Omental fat pad (tissue), 3 donors: ENCODE measurements at regions not wholly inside any gene's neighbourhood (a gene's known extent, or its start where the extent isn't known, plus 50 kb on each side); places are given as distances from the start of the nearest gene placed in this dataset.

Experiments used
- ATAC-seq: fragments of 150-250 bp; one replicate; pipeline ENCODE4 v1.9.1; 2016; ENCODE audit warnings: mild to moderate bottlenecking, moderate library complexity; ENCODE audit not compliant: low FRiP score
- DNase-seq: peaks from one replicate; pipeline ENCODE4 v3.0.0-alpha.2; 2019; ENCODE audit warnings: low spot score
- CTCF ChIP-seq, 3 donors: fragments of 450-650 bp; IDR thresholded peaks; one replicate each; pipeline ENCODE4 v1.5.1; 2016 to 2017; ENCODE audit warnings: antibody characterized with exemption in 3 of 3, mild to moderate bottlenecking in 3 of 3, moderate library complexity in 2 of 3

- DNase-seq (no peak), ATAC-seq (no peak)
- TF ChIP-seq CTCF (IDR thresholded peaks at IDR 0.05): no peak
Observed at GRCh38 chr2:226256237-226256636, 543.4 kb downstream of the IRS1 start.

GRCh38 chr2:226251661-226252060, 548.0 kb downstream of the IRS1 start:
- DNase-seq: no peak
- TF ChIP-seq CTCF (IDR thresholded peaks at IDR 0.05): no peak
- ATAC-seq: no peak

- no peak for ATAC-seq
- TF ChIP-seq CTCF (IDR thresholded peaks at IDR 0.05): no peak
- DNase-seq: no peak
Observed at GRCh38 chr2:226247289-226248275, 552.0 kb downstream of the IRS1 start.

GRCh38 chr2:226234187-226234586, 565.4 kb downstream of the IRS1 start:
- ATAC-seq (no peak), DNase-seq (no peak)
- TF ChIP-seq CTCF (IDR thresholded peaks at IDR 0.05): no peak

- TF ChIP-seq CTCF (IDR thresholded peaks at IDR 0.05): no peak
- DNase-seq (no peak), ATAC-seq (no peak)
Observed at GRCh38 chr2:226233388-226233787, 566.2 kb downstream of the IRS1 start.

GRCh38 chr2:226228080-226228479, 571.5 kb downstream of the IRS1 start:
- no peak for TF ChIP-seq CTCF (IDR thresholded peaks at IDR 0.05)
- no peak for DNase-seq
- no peak for ATAC-seq

GRCh38 chr2:226227341-226227740, 572.3 kb downstream of the IRS1 start:
- TF ChIP-seq CTCF (IDR thresholded peaks at IDR 0.05): no peak
- DNase-seq: no peak
- ATAC-seq: no peak
